Anterior cingulate cortex (tissue), 58 donors: ENCODE measurements at regions not wholly inside any gene's neighbourhood (a gene's known extent, or its start where the extent isn't known, plus 50 kb on each side); places are given as distances from the start of the nearest gene placed in this dataset.
A peak's percentile ranks its signal among the peaks of the same experiment; 100 is the strongest.

Experiments
- DNase-seq, 58 donors: peaks; one replicate each; lab custom pipeline; 2025; lab: John Stamatoyannopoulos, UW

DNA sequence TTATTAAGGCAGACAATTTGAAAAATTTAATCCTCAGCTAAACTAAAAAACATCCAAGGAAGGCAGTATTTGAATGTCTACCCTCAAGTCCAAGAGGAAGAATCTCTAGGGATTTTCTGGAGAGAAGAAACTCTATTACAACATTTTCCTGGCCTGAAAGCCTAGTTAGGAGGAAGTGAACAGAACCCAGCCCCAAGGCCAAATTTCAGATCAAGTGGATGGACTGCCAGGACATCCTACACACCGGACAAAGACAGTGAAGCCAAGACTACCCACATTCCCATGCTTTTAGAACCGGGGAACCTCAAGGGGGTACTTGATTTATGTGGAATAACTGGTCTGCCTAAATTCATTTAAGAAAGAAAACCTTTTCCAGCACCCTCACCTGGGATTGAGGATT, 108.9 kb upstream of the MEOX2 start:
- DNase-seq, result no peak

DNA sequence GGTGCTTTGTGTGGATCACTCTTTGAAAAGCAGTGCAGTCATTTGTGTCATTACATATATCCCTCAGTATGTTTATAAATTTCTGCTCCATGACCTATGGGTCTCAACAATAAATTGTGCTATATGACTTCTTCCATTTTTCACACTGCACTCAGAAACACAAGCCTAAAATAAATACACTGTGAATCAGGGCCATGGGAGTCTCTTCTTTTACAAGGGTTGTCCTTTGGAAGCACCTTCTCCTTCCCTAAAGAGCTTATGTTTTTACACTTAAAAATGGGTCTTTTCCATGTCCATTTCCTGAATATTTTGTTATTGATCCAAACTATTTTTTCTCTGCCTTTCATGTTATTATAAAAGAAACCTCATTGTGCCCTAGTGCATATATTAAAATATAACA, 108.3 kb upstream of the MEOX2 start:
- no peak for DNase-seq

DNA sequence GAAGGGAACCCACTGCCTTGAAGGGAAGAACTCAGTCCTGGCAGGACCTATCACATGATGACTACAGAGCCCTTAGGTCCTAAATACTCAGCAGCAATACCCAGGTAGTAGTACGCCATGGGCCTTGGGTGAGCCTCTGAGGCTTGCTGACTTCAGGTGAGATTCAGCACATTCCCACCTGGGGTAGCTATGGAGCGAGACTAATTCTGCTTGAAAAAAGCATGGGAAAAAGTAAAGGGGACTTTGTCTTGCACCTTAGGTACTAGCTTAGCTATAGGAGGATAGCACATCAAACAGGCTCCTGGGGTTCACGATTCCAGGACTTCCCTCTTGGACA, 98.2 kb upstream of the MEOX2 start:
- DNase-seq, result no peak

DNA sequence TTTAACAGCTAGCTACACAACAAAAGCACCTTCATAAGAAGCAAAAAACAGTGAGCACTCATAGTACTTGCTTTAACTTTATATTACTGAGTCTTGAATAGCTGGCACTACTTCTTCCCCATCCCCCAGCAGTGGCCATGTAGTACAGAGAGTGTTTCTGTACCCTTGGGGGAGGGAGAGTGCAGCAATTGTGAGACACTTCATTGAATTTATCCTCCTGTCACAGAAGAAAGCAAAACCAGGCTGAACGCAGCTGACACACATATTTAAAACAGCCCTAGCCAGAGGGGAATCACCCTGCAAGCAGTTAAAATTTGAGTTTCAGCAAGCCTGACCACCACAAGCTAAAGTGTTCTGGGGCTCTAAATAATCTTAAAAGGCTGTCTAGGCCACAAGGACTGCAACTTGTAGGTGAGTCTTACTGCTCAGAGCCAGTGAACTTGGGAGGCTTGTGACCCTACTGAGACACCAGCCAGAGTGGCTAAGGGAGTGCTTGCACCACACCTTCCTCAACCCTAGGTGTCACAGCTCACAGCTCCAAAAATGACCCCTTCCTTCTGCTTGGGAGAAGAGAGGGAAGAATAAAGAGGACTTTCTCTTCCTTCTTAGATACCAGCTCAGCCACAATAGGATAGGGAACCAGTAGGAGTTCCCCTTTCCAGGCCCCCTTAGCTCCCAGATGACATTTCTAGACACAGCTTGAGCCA, 97.7 kb upstream of the MEOX2 start:
- peak in 41 of 58 donors; percentile 1 to 80 (median 18) for DNase-seq

DNA sequence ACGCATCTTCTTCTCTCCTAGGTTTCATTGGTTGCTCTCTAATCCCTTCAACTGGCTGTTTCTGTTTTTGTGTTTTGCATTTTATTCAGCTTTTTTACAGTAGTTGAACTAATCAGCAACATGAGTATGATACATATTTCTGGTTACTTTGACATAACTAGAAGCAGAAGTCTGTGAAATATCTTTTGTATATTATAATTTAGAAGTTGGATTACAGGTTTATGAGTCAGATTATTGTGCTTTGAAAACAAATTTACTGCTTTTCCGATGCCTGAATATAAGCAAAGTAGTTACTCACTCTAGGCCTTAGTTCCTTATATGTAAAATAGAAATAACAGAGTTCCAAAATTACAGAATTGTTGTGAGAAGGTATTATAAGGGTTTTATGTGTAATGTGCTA, 96.2 kb upstream of the MEOX2 start:
- no peak for DNase-seq

DNA sequence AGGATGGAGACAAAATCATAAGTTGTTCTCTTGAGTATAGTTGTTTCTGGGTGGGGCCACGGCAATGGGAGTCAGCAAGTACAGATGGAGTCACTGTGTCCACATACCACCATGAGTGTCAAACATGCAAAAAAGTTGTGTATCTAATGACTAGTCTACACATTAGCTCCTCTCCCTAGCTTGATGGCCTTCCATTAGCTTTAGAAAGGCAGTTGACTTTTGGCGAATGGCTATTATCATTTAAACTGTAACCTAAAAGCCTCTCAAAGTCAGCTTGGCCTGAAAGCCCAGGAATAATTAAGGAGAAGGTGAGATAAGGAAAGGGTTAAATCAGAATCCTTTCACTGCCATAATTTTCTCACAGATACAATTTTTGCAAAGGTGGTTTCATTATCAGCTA, 95.5 kb upstream of the MEOX2 start:
- DNase-seq, result no peak

DNA sequence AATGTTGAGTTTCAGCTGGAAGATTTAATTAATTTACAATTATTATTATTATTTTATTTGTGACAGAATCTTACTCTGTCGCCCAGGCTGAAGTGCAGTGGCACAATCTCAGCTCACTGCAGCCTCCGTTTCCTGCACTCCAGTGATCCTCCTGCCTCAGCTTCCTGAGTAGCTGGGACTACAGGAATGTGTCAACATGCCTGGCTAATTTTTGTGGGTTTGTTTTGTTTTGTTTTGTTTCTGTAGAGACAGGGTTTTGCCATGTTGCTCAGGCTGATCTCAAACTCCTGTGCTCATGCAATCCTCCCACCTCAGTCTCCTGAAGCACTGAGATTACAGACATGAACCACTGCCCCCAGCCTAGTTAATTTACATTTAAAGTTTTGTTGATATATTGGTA, 93.8 kb upstream of the MEOX2 start:
- DNase-seq, result no peak

DNA sequence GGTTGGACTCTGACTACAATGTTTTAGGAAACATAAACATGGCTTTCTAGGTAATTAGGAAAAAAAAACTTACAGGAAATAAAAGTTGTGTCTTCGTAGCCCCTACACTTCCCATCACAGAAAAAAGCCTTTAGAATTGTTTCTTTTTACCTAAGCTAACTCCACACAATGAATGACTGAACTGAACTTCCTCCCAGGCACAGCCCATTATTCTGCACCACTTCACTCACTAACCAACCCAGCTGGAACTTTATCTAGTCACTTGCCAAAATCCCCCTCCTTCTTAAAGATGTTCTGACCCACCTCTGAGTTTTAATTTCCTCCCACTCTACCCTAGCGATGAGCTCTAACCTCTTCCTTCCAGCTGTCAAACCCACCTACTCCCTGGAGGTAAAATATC, 91.7 kb upstream of the MEOX2 start:
- no peak for DNase-seq

DNA sequence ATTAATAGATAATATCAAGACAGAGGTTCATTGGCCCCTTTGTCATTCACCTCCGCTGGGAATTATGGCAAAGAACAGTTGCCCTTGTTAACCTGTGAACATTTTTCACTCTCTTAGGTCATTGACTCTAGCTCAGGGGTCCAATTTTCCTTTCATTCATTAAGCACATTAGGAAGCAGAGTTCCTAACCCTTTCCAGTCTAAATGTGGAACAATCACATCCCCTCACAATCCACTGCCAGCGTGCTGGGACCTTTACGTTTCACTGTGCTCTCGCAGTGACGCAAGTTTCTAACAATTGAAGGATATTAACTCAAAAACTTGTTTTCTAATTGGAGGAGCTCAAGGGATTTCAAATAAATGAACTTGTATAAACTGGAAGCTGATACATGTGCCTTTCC, 79.3 kb upstream of the MEOX2 start:
- no peak for DNase-seq

DNA sequence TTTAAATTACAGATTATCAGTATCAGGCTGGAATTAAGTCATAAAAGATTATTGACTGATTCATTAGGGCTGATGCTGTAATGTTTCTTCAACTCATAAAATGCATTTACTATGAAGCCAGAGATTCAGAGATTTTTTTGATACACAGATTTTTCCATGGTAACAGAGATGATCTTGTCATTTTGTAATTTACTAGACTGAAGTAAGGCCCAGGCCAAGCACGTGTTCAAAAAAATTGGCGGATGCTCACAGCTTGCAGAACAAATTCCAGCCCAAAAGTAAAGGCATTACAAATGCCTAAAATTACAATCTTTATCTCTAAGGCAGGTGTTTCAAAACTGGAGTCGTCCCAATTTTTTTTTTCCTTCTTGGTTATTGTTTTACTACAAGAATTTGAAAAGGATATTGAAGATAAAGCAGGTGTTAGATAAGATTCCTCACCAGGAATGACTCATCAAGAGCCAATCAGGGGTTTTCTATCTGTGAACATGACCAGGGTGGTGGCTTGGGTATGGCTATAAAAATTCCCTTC, 78.4 kb upstream of the MEOX2 start:
- DNase-seq, result no peak

DNA sequence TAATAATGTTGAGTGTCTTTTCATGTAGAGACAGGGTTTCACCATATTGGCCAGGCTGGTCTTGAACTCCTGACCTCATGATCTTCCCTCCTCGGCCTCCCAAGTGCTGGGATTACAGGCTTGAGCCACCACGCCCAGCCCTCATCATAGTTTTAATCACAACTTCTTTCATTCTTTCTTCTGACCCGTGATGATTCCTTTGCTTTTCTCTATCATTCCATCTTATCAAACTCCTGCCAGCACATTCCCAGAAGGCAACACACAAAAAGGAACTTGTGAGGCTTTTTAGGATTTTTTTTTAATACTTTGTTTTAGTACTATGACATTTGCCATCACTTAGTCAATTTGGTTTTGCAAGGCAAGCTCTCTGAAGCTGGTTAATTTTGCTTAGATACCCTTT, 77.5 kb upstream of the MEOX2 start:
- no peak for DNase-seq

DNA sequence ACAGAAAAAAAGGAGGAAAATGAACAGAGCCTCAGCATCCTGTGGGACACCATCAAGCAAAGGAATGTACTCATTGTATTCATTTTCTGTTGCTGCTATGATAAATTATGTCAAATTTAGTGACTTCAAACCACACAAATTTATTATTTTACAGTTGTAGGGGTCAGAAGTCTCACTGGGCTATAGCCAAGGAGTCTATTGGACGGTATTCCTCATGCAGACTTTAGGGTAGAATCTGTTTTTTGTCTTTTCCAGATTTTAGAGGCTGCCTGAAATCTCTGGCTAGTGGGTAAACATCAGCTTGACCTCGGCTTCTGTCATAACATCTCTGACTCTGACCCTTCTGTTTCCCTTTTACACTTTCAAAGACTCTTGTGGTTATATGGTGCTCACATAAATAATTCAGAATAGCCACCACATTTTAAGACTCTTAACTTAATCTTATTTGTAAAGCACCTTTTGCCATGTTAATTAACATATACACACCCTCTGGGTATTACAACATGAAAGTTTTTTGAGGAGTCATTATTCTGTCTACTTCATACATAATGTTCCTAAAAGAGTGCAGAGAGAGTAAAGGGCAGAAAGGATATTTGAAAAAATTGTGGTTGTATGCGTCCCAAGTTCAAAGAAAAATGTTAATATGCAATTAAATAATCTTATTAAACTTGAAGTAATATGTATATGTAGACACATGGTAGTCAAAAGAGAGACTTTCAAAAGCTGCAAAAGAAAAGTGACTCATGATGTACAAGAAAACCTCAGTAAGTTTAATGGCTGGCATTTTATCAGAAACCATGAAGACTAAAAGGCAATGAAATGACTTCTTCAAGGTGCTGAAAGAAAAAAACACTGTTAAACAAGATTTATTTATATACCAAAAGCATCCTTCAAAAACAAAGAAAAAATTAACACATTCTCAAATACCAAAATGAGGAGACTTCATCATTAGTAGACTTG, 70.8 kb upstream of the MEOX2 start:
- DNase-seq, result no peak

DNA sequence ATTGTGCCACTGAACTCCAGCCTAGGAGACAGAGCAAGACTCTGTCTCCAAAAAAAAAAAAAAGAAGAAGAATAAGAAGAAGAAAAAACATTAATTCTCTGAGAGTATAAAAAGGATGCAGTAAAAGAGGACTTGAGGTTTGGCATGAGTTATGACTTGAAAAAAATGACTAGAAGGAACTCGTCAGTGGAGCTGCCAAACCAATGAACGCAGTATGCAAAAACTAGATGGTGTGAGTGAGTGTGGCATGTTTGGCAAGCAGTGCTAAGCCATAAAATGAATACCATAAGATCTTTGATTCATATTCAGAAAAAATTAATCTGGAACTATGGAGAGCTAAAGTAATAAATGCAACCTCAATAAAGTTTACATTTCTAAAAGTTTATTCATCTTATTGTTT, 68.6 kb upstream of the MEOX2 start:
- DNase-seq, result no peak

DNA sequence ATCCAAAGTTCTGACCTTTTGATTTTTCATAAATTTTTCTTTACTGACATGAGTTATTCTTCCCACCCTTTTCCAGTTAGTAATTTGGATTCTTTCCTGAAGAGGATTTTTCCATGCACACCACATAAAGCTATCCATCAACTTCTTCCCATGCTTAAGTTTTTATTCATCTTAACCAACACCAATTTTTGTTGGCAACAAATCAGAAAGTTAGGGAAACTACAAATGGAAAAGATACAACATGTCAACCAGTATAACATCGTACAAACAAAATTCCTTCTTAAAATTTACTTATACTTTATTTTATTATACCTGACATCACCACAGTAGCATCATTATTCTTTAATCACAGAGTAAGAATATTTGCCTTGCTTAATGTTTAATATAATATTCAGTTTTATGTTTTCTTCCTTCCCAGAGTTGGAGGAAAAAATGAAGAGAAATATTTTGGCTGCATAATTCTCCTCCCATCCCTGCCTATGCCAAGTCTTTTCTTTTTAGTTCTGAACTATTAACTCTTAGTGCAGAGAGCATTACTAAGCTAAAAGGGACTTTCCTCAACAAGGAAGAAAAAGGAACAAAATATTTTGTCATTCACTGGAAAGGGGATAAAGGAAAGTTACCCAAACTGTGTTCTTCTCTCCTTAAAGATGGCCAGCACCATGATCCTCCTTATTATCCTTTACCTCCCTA, 67.5 kb upstream of the MEOX2 start:
- no peak for DNase-seq

DNA sequence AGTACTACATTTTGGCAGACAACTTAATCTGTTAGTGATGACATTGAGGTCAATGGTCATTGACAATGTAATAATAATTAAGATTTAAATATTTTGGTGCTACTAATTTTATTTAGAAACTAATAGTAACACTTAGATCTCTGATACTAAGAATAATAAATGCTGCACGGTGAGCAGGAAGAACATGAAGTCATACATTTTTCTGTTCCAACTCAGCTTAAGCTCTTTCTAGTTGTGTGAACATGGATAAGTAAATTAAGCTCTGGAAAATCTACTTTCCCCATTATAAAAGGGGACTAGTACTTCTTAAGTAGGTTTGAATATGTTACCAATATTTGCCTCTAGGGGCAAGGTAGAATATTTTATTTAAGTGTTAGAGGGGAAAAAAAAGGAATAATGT, 65.9 kb upstream of the MEOX2 start:
- DNase-seq, result no peak

DNA sequence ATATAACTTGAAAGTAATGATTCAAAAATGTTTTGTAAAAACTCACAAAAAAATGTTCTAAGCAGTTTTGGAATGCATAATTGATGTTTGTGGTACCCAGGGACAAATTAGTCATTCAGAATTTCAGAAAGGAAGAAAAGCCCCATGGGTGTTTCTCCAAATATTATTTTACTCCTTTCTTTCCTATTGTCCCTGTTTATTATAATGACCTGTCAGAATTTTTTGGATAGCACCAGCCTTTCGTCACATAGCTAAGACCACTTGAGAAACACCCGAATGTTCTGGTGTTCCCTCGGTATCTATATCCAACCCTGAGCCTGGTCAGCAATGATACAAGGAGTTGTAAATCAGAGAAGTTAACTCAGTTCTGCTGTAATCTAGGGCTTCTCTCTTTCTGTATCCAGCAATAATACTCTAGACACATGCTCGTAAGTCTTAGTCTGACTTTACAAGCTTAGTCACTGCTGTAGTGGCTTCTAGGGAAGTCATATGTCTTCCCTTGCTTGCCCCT, 64.8 kb upstream of the MEOX2 start:
- DNase-seq, result no peak

DNA sequence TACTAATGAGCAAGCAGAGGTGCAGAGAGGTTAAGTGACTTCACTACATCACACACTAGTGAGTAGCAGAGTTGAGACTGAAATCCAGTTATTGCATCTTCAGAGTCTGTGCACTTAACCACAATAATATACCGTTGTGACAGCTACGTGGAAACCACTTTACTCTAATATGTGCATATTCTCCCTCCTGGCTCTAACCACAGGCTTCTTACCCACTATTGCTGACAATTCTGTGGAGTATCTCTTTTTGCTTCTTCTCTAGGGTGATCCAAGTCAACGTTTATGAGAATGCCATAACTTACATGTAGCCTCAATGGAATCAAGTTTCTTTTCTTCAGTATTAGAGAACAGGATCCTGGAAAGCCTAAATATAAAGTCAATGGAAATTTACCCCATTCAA, 64.2 kb upstream of the MEOX2 start:
- DNase-seq, result no peak

DNA sequence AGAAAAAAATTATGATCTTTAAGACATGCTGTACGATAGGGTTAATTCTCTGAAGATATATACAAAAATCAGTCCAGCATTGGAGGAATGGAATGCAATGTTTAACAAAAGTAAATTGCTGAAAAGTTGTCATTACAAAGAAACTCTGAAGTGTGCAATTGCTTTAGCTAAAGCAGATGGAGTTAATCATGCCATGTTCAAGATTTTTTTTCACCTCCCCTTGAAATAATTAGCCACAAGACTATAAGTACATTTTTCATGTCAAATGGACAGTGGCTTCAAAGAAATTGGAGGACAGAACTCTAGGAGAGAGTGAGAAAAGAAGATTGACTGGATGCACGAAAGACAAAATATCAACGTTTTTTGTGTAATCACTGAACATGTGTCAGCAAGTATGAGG, 63.1 kb upstream of the MEOX2 start:
- DNase-seq, result no peak

DNA sequence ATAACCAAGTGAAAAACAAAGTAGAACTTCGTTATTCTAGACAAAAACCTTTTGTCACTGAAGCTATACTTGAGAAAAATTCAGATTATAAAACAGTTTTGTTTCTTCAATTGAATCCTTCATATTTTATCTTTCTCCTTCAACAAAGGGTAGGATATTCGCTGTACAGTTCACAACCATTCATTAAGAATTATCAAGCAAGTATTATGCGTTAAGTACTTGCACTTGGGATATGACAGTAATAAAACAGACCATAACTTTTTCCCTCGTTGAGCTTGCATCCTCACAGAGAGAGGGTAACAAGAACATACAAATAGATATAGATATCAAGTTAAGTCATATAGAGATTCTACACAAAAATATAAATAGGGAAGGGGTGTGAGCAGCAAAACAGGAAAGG, 61.2 kb upstream of the MEOX2 start:
- no peak for DNase-seq

DNA sequence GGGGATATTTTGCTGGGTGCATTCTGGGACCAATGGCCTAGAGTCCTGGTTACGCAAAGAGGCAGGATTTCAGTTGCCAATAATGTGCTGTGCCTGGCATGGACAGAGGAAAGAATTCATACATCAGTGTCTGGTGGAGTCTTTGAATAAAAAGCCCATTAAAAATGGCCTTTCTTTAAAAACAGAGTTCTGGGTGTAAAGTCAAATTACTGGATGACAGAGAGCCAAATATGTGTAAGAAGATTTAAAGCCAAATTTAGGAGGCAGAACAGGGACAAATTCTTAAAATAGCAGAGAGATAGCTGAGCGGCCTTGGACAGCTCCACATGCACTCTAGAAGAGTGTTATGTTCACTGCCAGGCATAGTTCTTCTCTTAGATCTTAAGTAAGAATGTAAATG, 60.8 kb upstream of the MEOX2 start:
- DNase-seq, result no peak

DNA sequence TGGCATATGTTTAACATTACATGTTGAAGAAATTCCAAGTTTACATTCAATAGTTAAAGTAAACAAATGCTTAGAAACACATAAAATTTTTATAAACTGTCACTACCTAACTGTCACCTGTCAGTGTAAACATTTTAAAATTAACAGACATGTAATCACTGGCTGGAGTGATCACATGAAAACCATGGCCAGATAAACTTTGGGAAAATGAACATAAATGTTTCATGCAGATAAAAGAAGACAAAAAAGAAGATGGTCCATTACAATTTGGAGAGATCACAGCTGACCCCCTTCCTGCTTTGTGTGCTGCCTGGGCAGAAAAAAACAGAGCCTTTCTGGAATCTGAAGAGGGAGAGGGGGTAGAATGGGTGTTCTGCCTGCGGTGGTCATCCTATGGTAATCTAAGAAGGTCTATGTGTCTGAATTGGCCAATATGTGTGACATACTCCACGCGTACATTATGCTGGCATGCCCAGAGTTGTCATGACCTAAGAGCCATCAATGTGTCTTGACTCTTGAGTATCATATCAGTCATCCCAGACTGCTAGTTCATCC, 57.5 kb upstream of the MEOX2 start:
- no peak for DNase-seq
